ENCODE measurements at regions not wholly inside any gene's neighbourhood (a gene's known extent, or its start where the extent isn't known, plus 50 kb on each side); places are given as distances from the start of the nearest gene placed in this dataset.
"Not testable (repeated sequence)": the region's sequence is repeated elsewhere in the genome, so short reads cannot be mapped to it uniquely, and the experiment has no call there.

DNA sequence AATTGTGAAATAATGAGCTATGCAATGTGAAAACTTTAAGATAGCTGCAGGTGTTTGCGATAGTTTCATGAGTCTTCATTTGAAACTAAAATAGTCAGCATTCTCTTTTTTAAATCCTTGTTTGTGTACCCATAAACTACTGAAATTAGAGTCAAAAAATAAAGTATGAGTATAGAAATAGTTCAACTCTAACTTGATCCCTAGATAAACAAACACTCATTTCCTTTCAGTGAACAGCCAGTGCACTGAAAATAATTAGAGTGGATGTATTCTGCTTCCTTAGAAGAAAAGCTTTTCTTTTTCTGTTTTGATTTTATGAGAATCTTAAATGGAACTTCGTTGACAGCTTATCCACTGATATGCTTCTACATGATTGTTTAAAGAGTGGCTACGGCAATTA is 1033.4 kb downstream of the SOCS6 start:
- TF ChIP-seq SUZ12 (IDR thresholded peaks at IDR 0.05; ENCODE audit: extremely low read depth, insufficient read depth, insufficient read length) (no peak), ZNF274 (IDR thresholded peaks at IDR 0.05; ENCODE audit: low read depth, low read length) (no peak), YY1 (IDR thresholded peaks at IDR 0.05; ENCODE audit: insufficient read depth, insufficient read length) (no peak)
- DNase-seq (ENCODE audit: low read depth, low spot score): no peak
- H3K36me3 ChIP-seq (ENCODE audit: insufficient read depth, insufficient read length, low read length): no peaks in the 10 kb centered on the region
- no peaks in the 10 kb centered on the region for H3K27me3 ChIP-seq (ENCODE audit: insufficient read depth, insufficient read length)
- H3K9me3 ChIP-seq (ENCODE audit: insufficient read depth, low read length): no peaks in the 10 kb centered on the region
- H3K4me1 ChIP-seq (ENCODE audit: insufficient read depth, insufficient read length): no peaks in the 10 kb centered on the region
- no peak overlapping the region for H3K4me3 ChIP-seq (ENCODE audit: insufficient read length, low read depth)
- H3K9ac ChIP-seq (ENCODE audit: insufficient read length, low read depth): no peak overlapping the region

DNA sequence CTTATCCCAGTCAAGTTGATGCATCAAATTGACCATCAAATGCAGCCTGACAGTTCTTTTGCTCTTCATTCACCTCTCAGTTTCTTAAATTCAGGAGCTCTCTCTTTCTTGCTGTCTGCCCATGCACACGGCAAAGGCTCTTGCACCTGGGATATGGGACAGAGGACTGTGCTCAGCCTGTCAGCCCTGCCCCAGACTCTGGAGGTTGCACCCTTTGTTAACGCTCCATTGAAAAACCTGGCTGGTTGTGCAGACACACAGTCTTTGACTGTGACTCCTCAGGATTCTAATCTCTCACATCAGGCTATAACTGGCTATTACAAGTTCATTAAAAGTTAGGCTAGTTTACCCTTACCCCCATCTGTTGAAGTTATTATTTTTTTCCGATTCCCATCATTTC is 1032.5 kb downstream of the SOCS6 start:
- no peaks in the 10 kb centered on the region for H3K27me3 ChIP-seq (ENCODE audit: insufficient read depth, insufficient read length)
- no peaks in the 10 kb centered on the region for H3K36me3 ChIP-seq (ENCODE audit: insufficient read depth, insufficient read length, low read length)
- no peaks in the 10 kb centered on the region for H3K9me3 ChIP-seq (ENCODE audit: insufficient read depth, low read length)
- H3K9ac ChIP-seq (ENCODE audit: insufficient read length, low read depth): no peak overlapping the region
- TF ChIP-seq SUZ12 (IDR thresholded peaks at IDR 0.05; ENCODE audit: extremely low read depth, insufficient read depth, insufficient read length) (no peak), ZNF274 (IDR thresholded peaks at IDR 0.05; ENCODE audit: low read depth, low read length) (no peak), YY1 (IDR thresholded peaks at IDR 0.05; ENCODE audit: insufficient read depth, insufficient read length) (no peak)
- no peak for DNase-seq (ENCODE audit: low read depth, low spot score)
- H3K4me1 ChIP-seq (ENCODE audit: insufficient read depth, insufficient read length): no peaks in the 10 kb centered on the region
- H3K4me3 ChIP-seq (ENCODE audit: insufficient read length, low read depth): no peak overlapping the region

DNA sequence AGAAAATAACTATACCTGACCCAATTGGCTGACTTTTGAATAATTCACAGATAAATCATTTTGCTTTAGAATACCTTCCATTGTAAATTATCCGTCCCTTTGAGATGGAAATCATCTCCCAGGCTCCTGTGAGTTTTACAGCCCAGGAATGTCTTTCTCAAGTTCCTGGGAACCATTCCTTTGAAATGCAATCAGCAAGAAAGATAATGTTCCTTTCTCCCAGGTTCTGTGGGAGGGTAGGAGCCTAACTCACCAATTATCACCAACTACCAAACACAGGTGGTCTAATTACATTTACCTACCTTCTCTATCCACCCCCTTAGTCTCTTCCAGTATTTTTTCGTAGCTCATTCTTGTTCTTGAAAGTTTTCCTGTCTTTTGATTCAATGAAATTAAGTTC is 1016.0 kb downstream of the SOCS6 start:
- no peak for TF ChIP-seq YY1 (IDR thresholded peaks at IDR 0.05; ENCODE audit: insufficient read depth, insufficient read length)
- no peak for TF ChIP-seq ZNF274 (IDR thresholded peaks at IDR 0.05; ENCODE audit: low read depth, low read length)
- no peak for TF ChIP-seq SUZ12 (IDR thresholded peaks at IDR 0.05; ENCODE audit: extremely low read depth, insufficient read depth, insufficient read length)
- Histone ChIP-seq H3K27me3 (ENCODE audit: insufficient read depth, insufficient read length) (peaks cover 79% of the 10 kb centered on the region), H3K9ac (ENCODE audit: insufficient read length, low read depth) (no peak overlapping the region), H3K9me3 (ENCODE audit: insufficient read depth, low read length) (peaks cover 3% of the 10 kb centered on the region; the same call in 1 of the 2 replicates), H3K4me1 (ENCODE audit: insufficient read depth, insufficient read length) (no peaks in the 10 kb centered on the region), H3K36me3 (ENCODE audit: insufficient read depth, insufficient read length, low read length) (no peaks in the 10 kb centered on the region), H3K4me3 (ENCODE audit: insufficient read length, low read depth) (no peak overlapping the region)
- DNase-seq (ENCODE audit: low read depth, low spot score): peak; percentile 44

DNA sequence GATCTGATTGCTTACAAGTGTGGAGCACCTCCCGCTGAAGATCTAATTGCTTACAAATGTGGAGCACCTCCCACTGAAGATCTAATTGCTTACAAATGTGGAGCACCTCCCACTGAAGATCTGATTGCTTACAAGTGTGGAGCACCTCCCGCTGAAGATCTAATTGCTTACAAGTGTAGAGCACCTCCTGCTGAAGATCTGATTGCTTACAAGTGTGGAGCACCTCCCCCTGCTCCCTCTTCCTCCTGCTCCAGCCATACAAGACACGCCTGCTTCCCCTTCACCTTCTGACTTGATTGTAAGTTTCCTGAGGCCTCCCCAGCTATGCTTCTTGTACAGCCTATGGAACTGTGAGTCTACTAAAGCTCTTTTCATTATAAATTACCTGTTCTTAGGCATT is 1014.9 kb downstream of the SOCS6 start:
- H3K27me3 ChIP-seq (ENCODE audit: insufficient read depth, insufficient read length): peaks cover 68% of the 10 kb centered on the region
- H3K9me3 ChIP-seq (ENCODE audit: insufficient read depth, low read length); DNase-seq (ENCODE audit: low read depth, low spot score); H3K9ac ChIP-seq (ENCODE audit: insufficient read length, low read depth); H3K4me1 ChIP-seq (ENCODE audit: insufficient read depth, insufficient read length); H3K4me3 ChIP-seq (ENCODE audit: insufficient read length, low read depth); H3K36me3 ChIP-seq (ENCODE audit: insufficient read depth, insufficient read length, low read length): not testable (repeated sequence)

DNA sequence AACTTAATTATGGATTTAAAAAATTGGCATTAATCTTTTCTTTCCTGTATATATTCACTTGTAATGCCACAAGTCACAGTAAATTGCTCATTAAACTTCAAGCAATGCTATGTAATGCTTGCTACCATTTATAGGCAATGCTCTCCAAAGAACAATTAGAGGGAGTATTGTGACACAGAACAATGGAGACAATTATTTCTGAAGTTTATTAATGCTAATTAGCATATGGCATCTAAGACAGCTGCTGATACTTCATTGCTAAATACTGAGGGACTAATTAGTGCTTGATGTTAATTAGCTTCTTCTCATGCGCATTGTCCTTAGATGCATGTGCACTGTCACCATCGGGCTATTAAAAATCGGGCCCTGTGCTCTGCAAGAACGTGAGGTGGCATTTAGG is 1012.8 kb downstream of the SOCS6 start:
- Histone ChIP-seq H3K27me3 (ENCODE audit: insufficient read depth, insufficient read length) (peaks cover 48% of the 10 kb centered on the region), H3K9me3 (ENCODE audit: insufficient read depth, low read length) (peaks cover 3% of the 10 kb centered on the region; the same call in 1 of the 2 replicates), H3K9ac (ENCODE audit: insufficient read length, low read depth) (no peak overlapping the region), H3K4me1 (ENCODE audit: insufficient read depth, insufficient read length) (no peaks in the 10 kb centered on the region), H3K4me3 (ENCODE audit: insufficient read length, low read depth) (no peak overlapping the region), H3K36me3 (ENCODE audit: insufficient read depth, insufficient read length, low read length) (no peaks in the 10 kb centered on the region)
- TF ChIP-seq SUZ12 (IDR thresholded peaks at IDR 0.05; ENCODE audit: extremely low read depth, insufficient read depth, insufficient read length): no peak
- no peak for TF ChIP-seq YY1 (IDR thresholded peaks at IDR 0.05; ENCODE audit: insufficient read depth, insufficient read length)
- no peak for TF ChIP-seq ZNF274 (IDR thresholded peaks at IDR 0.05; ENCODE audit: low read depth, low read length)
- no peak for DNase-seq (ENCODE audit: low read depth, low spot score)

DNA sequence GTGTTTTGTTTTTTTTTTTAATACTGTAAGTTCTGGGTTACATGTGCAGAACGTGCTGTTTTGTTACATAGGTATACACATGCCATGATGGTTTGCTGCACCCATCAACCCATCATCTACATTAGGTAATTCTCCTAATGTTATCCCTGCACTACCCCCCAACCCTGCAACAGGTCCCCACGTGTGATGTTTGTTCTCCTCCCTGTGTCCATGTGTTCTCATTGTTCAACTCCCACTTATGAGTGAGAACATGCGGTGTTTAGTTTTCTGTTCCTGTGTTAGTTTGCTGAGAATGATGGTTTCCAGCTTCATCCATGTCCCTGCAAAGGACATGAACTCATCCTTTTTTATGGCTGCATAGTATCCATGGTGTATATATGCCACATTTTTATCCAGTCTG is 1005.4 kb downstream of the SOCS6 start:
- H3K27me3 ChIP-seq (ENCODE audit: insufficient read depth, insufficient read length): not testable (repeated sequence)

DNA sequence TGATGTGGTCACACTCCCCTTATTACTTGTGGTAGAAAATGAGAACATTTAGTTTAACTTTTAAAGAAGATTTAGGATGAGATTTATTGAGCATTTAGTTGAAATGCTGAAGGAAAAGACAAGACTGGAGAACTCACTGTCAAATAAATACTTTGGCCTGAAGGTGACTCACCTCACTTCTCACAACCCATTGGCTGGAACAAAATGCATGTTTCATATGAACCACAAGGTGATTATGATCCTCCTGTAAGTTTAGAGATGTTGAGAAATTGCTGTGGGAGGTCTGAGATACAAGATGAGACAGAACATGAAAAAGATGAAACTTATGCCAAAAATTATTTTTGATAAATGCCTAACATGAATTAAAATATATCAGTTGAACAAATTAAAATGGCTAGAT is 1004.5 kb downstream of the SOCS6 start:
- H3K4me3 ChIP-seq (ENCODE audit: insufficient read length, low read depth): no peak overlapping the region
- no peaks in the 10 kb centered on the region for H3K36me3 ChIP-seq (ENCODE audit: insufficient read depth, insufficient read length, low read length)
- H3K9ac ChIP-seq (ENCODE audit: insufficient read length, low read depth): no peak overlapping the region
- no peaks in the 10 kb centered on the region for H3K4me1 ChIP-seq (ENCODE audit: insufficient read depth, insufficient read length)
- TF ChIP-seq YY1 (IDR thresholded peaks at IDR 0.05; ENCODE audit: insufficient read depth, insufficient read length) (no peak), ZNF274 (IDR thresholded peaks at IDR 0.05; ENCODE audit: low read depth, low read length) (no peak), SUZ12 (IDR thresholded peaks at IDR 0.05; ENCODE audit: extremely low read depth, insufficient read depth, insufficient read length) (no peak)
- no peaks in the 10 kb centered on the region for H3K27me3 ChIP-seq (ENCODE audit: insufficient read depth, insufficient read length)
- no peak for DNase-seq (ENCODE audit: low read depth, low spot score)
- H3K9me3 ChIP-seq (ENCODE audit: insufficient read depth, low read length): no peaks in the 10 kb centered on the region

More for the DNA sequence above, 1005.4 kb downstream of the SOCS6 start:
- not testable (repeated sequence) for H3K9ac ChIP-seq (ENCODE audit: insufficient read length, low read depth); H3K4me1 ChIP-seq (ENCODE audit: insufficient read depth, insufficient read length); H3K9me3 ChIP-seq (ENCODE audit: insufficient read depth, low read length); H3K36me3 ChIP-seq (ENCODE audit: insufficient read depth, insufficient read length, low read length); DNase-seq (ENCODE audit: low read depth, low spot score); H3K4me3 ChIP-seq (ENCODE audit: insufficient read length, low read depth)

DNA sequence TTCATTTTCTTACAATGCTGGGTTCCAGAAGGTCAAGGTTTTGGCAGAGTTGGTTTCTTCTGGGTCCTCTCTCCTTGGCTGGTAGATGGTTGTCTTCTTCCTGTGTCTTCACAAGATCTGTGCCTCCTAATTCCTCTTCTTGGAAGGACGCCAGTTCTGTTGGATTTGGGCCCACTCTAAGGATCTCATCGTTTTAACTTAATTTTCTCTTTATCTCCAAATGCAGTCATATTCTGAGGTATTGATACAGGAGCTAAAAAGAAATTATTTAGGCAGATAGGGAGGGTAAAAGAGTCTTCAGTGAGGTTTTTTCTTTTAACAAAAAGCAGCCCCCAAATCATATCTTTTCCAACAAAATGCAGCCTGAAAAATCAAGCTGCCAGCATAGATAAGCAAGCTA is 998.4 kb downstream of the SOCS6 start:
- DNase-seq (ENCODE audit: low read depth, low spot score): no peak
- no peak for TF ChIP-seq SUZ12 (IDR thresholded peaks at IDR 0.05; ENCODE audit: extremely low read depth, insufficient read depth, insufficient read length)
- no peak for TF ChIP-seq ZNF274 (IDR thresholded peaks at IDR 0.05; ENCODE audit: low read depth, low read length)
- no peak for TF ChIP-seq YY1 (IDR thresholded peaks at IDR 0.05; ENCODE audit: insufficient read depth, insufficient read length)
- Histone ChIP-seq H3K27me3 (ENCODE audit: insufficient read depth, insufficient read length) (no peaks in the 10 kb centered on the region), H3K9me3 (ENCODE audit: insufficient read depth, low read length) (no peaks in the 10 kb centered on the region), H3K36me3 (ENCODE audit: insufficient read depth, insufficient read length, low read length) (no peaks in the 10 kb centered on the region), H3K9ac (ENCODE audit: insufficient read length, low read depth) (no peak overlapping the region), H3K4me3 (ENCODE audit: insufficient read length, low read depth) (no peak overlapping the region), H3K4me1 (ENCODE audit: insufficient read depth, insufficient read length) (no peaks in the 10 kb centered on the region)
